H1 (cell line): ENCODE measurements at regions not wholly inside any gene's neighbourhood (a gene's known extent, or its start where the extent isn't known, plus 50 kb on each side); places are given as distances from the start of the nearest gene placed in this dataset.
A peak's percentile ranks its signal among the peaks of the same experiment; 100 is the strongest.

Experiments
- CTCF ChIA-PET: fragments of 300-600 bp; sonication (Branson Sonifier 250); formaldehyde crosslinking; loops from one replicate; lab custom pipeline; 2021; ENCODE audit not compliant: partially characterized antibody; lab: Charles Lee
- POLR2A ChIA-PET: fragments of 300-600 bp; sonication (Branson Sonifier 250); formaldehyde crosslinking; loops from one replicate; lab custom pipeline; 2021; ENCODE audit warnings: inconsistent platforms; ENCODE audit not compliant: partially characterized antibody; lab: Charles Lee
- DNase-seq, 2 experiments: peaks; one replicate each; pipeline versions ENCODE4 v3.0.0 to v3.0.0-alpha.2; 2010 to 2022; ENCODE audit warnings: low spot score in 2 of 2, low read depth in 1 of 2, mixed read lengths in 1 of 2
- FAIRE-seq: peaks from 2 replicates; lab custom pipeline; 2011; peaks lifted over from hg19 to GRCh38; lab: Jason Lieb, UNC
- H2AFZ ChIP-seq: 2 replicates; pipeline ENCODE4 v1.8.1; 2012; ENCODE audit warnings: low read length, inconsistent platforms
- H2AK5ac ChIP-seq: 2 replicates; pipeline ENCODE4 v1.6.1; 2013; ENCODE audit warnings: low read depth, low read length
- H2BK120ac ChIP-seq: replicated peaks from 2 replicates; pipeline ENCODE3; 2013; ENCODE audit warnings: low read depth, low read length, inconsistent platforms
- H2BK12ac ChIP-seq: 2 replicates; pipeline ENCODE4 v1.6.1; 2013; ENCODE audit warnings: low read depth, low read length
- H2BK15ac ChIP-seq: 2 replicates; pipeline ENCODE4 v1.6.1; 2013; ENCODE audit warnings: low read length
- H2BK20ac ChIP-seq: 2 replicates; pipeline ENCODE4 v1.6.1; 2013; ENCODE audit warnings: low read length
- H2BK5ac ChIP-seq: 2 replicates; pipeline ENCODE4 v1.6.1; 2013; ENCODE audit warnings: low read depth, low read length
- H3K14ac ChIP-seq: 2 replicates; pipeline ENCODE4 v1.6.1; 2013; ENCODE audit warnings: inconsistent platforms; ENCODE audit not compliant: insufficient read length
- H3K18ac ChIP-seq: 2 replicates; pipeline ENCODE4 v1.6.1; 2013; ENCODE audit warnings: low read length; ENCODE audit errors: extremely low read depth
- H3K23ac ChIP-seq: 2 replicates; pipeline ENCODE4 v1.6.1; 2013; ENCODE audit warnings: inconsistent platforms; ENCODE audit not compliant: insufficient read length
- H3K23me2 ChIP-seq: 2 replicates; pipeline ENCODE4 v1.6.1; 2013; ENCODE audit warnings: low read depth, low read length
- H3K27ac ChIP-seq: 2 replicates; pipeline ENCODE4 v1.6.1; 2011; ENCODE audit warnings: low read depth, low read length, inconsistent platforms
- H3K27me3 ChIP-seq, 4 experiments: replicated peaks in 1 of 4; 1 replicate in 1 of 4; 2 replicates in 3 of 4; pipeline versions ENCODE4 v1.6.1 to v1.8.1; 2011 to 2013; ENCODE audit warnings: low read length in 3 of 4, mild to moderate bottlenecking in 3 of 4, inconsistent platforms in 2 of 4, mixed read lengths in 2 of 4, moderate library complexity in 1 of 4; ENCODE audit not compliant: control insufficient read depth in 3 of 4, insufficient read depth in 3 of 4; ENCODE audit errors: extremely low read depth in 1 of 4
- H3K36me3 ChIP-seq, 4 experiments: 2 replicates each; pipeline versions ENCODE4 v1.6.1 to v1.8.1; 2011 to 2013; ENCODE audit warnings: mild to moderate bottlenecking in 4 of 4, low read length in 3 of 4, moderate library complexity in 2 of 4, control low read depth in 1 of 4, inconsistent platforms in 1 of 4; ENCODE audit not compliant: insufficient read depth in 4 of 4, control insufficient read depth in 2 of 4
- H3K4ac ChIP-seq: replicated peaks from 2 replicates; pipeline ENCODE3; 2013; ENCODE audit warnings: low read length, low read depth, mixed read lengths, inconsistent platforms; ENCODE audit not compliant: insufficient read length
- H3K4me1 ChIP-seq, 4 experiments: replicated peaks in 1 of 4; 1 replicate in 1 of 4; 2 replicates in 3 of 4; pipeline versions ENCODE4 v1.6.1 to v1.8.1; 2011 to 2013; ENCODE audit warnings: low read length in 3 of 4, inconsistent platforms in 2 of 4, mixed read lengths in 1 of 4; ENCODE audit not compliant: insufficient read depth in 4 of 4, control insufficient read depth in 3 of 4
- H3K4me2 ChIP-seq, 2 experiments: 2 replicates each; pipeline versions ENCODE4 v1.6.1 to v1.8.1; 2011 to 2013; ENCODE audit warnings: low read depth in 2 of 2, low read length in 2 of 2, control low read depth in 1 of 2, inconsistent platforms in 1 of 2, mild to moderate bottlenecking in 1 of 2; ENCODE audit not compliant: insufficient read depth in 1 of 2
- H3K4me3 ChIP-seq, 4 experiments: fragments of 200-600, 300-600 bp in 1 of 4; sonication (generic), shearing (Covaris generic), sonication (Bioruptor Twin) in 1 of 4; 2 replicates each; pipeline versions ENCODE4 v1.5.1 to v1.8.1; 2011 to 2016; ENCODE audit warnings: low read length in 4 of 4, low read depth in 3 of 4, control low read depth in 2 of 4, inconsistent platforms in 2 of 4, mild to moderate bottlenecking in 2 of 4, mixed read lengths in 1 of 4, moderate library complexity in 1 of 4; ENCODE audit not compliant: insufficient read depth in 2 of 4; ENCODE audit errors: extremely low read depth in 1 of 4
- H3K56ac ChIP-seq: replicated peaks from 2 replicates; pipeline ENCODE3; 2013; ENCODE audit warnings: low read depth, mild to moderate bottlenecking, mixed read lengths, low read length, inconsistent platforms; ENCODE audit not compliant: insufficient read length
- H3K79me1 ChIP-seq: 2 replicates; pipeline ENCODE4 v1.6.1; 2013; ENCODE audit warnings: low read depth, low read length, control low read depth
- H3K79me2 ChIP-seq, 2 experiments: 2 replicates each; pipeline versions ENCODE4 v1.6.1 to v1.8.1; 2012 to 2013; ENCODE audit warnings: low read length in 2 of 2, mild to moderate bottlenecking in 2 of 2, inconsistent platforms in 1 of 2; ENCODE audit not compliant: insufficient read depth in 2 of 2, control insufficient read depth in 1 of 2
- H3K9ac ChIP-seq, 4 experiments: replicated peaks in 1 of 4; 1 replicate in 1 of 4; 2 replicates in 3 of 4; pipeline versions ENCODE4 v1.6.1 to v1.8.1; 2011 to 2013; ENCODE audit warnings: low read depth in 3 of 4, low read length in 3 of 4, control low read depth in 2 of 4, mild to moderate bottlenecking in 2 of 4, moderate library complexity in 2 of 4, inconsistent platforms in 1 of 4; ENCODE audit errors: extremely low read depth in 1 of 4
- H3K9me3 ChIP-seq, 2 experiments: 2 replicates each; pipeline versions ENCODE4 v1.6.1 to v1.8.1; 2012 to 2013; ENCODE audit warnings: mild to moderate bottlenecking in 2 of 2, moderate library complexity in 2 of 2, control low read depth in 1 of 2, inconsistent platforms in 1 of 2, low read depth in 1 of 2, low read length in 1 of 2, mixed read lengths in 1 of 2; ENCODE audit not compliant: insufficient read depth in 2 of 2
- H4K20me1 ChIP-seq, 2 experiments: replicated peaks in 1 of 2; 2 replicates each; pipeline versions ENCODE3 to v1.8.1; 2011 to 2013; ENCODE audit warnings: inconsistent platforms in 2 of 2, low read length in 2 of 2, mild to moderate bottlenecking in 1 of 2; ENCODE audit not compliant: insufficient read depth in 2 of 2, control insufficient read depth in 1 of 2
- H4K5ac ChIP-seq: 2 replicates; pipeline ENCODE4 v1.6.1; 2013; ENCODE audit warnings: low read length, low read depth, mixed read lengths, inconsistent platforms; ENCODE audit not compliant: insufficient read length
- H4K8ac ChIP-seq: 2 replicates; pipeline ENCODE4 v1.8.0; 2013; ENCODE audit warnings: mild to moderate bottlenecking, moderate library complexity, low read length, inconsistent platforms; ENCODE audit not compliant: insufficient read depth; ENCODE audit errors: extremely low read depth
- H4K91ac ChIP-seq: replicated peaks from 2 replicates; pipeline ENCODE3; 2013; ENCODE audit warnings: low read length, mixed read lengths, inconsistent platforms; ENCODE audit not compliant: insufficient read length
- TEAD4 ChIP-seq: IDR thresholded peaks from 2 replicates; pipeline ENCODE4 v1.6.1; 2012; ENCODE audit warnings: low read depth, low read length, inconsistent platforms, mixed read lengths
- WGBS, 2 experiments: shearing (Covaris generic) in 1 of 2; methylation state at CpG; one replicate each; pipeline versions ENCODE4 v1.1.6 to v1.1.7; 2013 to 2015; ENCODE audit warnings: low lambda C conversion rate in 2 of 2, mixed read lengths in 2 of 2, inconsistent platforms in 1 of 2, low coverage in 1 of 2, missing lambda C conversion rate in 1 of 2; ENCODE audit not compliant: insufficient replicate concordance in 2 of 2, insufficient coverage in 1 of 2, insufficient read length in 1 of 2; ENCODE audit errors: extremely low coverage in 1 of 2, missing lambda C conversion rate in 1 of 2; 5-methylcytosine and 5-hydroxymethylcytosine counted together

DNA sequence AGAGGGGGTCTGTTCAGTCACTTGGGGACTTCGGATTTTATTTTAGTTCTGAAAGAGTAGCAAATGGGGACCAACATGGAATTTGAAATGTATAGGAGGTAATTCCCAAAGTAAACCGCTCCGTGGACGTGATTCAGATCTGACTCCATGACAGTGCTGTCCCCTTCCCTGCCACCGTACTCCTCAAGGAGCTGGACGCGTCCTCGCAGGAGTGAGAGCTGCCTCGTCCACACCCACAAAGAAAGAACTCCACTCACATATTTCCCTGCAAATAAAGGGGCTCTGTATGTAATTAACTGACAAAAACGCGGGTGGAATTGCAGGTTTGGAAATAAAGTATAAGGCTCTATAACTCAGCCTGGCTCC lies 183.6 kb downstream of the ETS2 start:
- H4K91ac ChIP-seq = no peak overlapping the region
- H2BK120ac ChIP-seq = no peak overlapping the region
- 0 out of 2 replicates have a peak overlapping the region, but pooled peaks have one; percentile 68 for H2BK12ac ChIP-seq
- H3K4ac ChIP-seq = no peak overlapping the region
- no peak overlapping the region for H3K23ac ChIP-seq
- H3K18ac ChIP-seq = no peak overlapping the region
- WGBS, 2 experiments = 87% methylated on average over 11 of the region's 11 CpGs; no CpG with 5 or more reads in 1 of the 2 experiments
- no peak overlapping the region for H3K56ac ChIP-seq
- H2BK15ac ChIP-seq = no peak overlapping the region
- no peaks in the 10 kb centered on the region for H3K27me3 ChIP-seq
- peaks cover 7 to 29% (median 24%) of the 10 kb centered on the region in 4 experiments for H3K4me1 ChIP-seq
- ChIA-PET POLR2A (interaction anchor here (1.6 kb wide), 1 partner anchor 8 kb away, joined by 4 read pairs; no protein-coding TSS in a partner anchor), CTCF (interaction anchor here (0.9 to 2.2 kb wide), 11 partner anchors 15 to 148 kb away, joined by 3 to 11 read pairs (median 4); no protein-coding TSS in a partner anchor)
- no peak overlapping the region for H2BK5ac ChIP-seq
- no peak overlapping the region; a peak in 1 of 7 replicates for H3K9ac ChIP-seq
- no peaks in the 10 kb centered on the region for H3K36me3 ChIP-seq
- H3K23me2 ChIP-seq = no peaks in the 10 kb centered on the region
- H3K79me1 ChIP-seq = no peaks in the 10 kb centered on the region
- no peak overlapping the region for H4K5ac ChIP-seq
- H3K4me2 ChIP-seq = no peak overlapping the region
- H2AFZ ChIP-seq = no peak overlapping the region
- no peak overlapping the region for H3K14ac ChIP-seq
- no peaks in the 10 kb centered on the region for H3K9me3 ChIP-seq
- no peak overlapping the region for H2BK20ac ChIP-seq
- no peak overlapping the region for H4K8ac ChIP-seq
- no peak overlapping the region for H3K4me3 ChIP-seq
- H4K20me1 ChIP-seq = no peaks in the 10 kb centered on the region
- FAIRE-seq (no peak), DNase-seq (no peak)
- H3K79me2 ChIP-seq = no peaks in the 10 kb centered on the region
- H3K27ac ChIP-seq = no peak overlapping the region
- H2AK5ac ChIP-seq = no peak overlapping the region
- TF ChIP-seq TEAD4 = no peak
